ENCODE measurements at regions not wholly inside any gene's neighbourhood (a gene's known extent, or its start where the extent isn't known, plus 50 kb on each side); places are given as distances from the start of the nearest gene placed in this dataset.

DNA sequence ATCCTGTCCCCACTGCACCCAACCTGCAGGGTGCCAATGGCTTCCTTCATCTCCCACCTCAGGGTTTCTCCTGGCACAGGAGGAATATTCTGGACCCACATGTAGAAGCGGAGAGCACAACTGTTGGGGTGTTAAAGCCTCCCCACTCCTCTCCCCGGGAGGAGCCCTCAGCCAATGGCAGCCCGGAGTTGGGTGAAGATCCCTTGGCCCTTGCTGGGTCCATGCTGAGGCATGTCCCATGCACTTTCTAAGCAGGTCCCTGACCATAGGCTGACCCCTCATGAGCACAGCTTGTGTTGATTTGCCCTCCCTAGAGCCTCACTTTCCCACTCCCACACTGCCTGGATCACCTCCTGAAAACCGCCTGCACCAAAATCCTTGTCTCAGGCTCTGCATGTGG is 97.2 kb upstream of the PMEPA1 start:
- TF ChIP-seq TCF7L2 (IDR thresholded peaks at IDR 0.05; ENCODE audit: borderline replicate concordance, extremely low read depth, insufficient read depth, insufficient read length): no peak
- no peak for TF ChIP-seq CTCF (IDR thresholded peaks at IDR 0.05 in 2 of 3, conservative IDR thresholded peaks at IDR 0.05 in 1 of 3; ENCODE audit: borderline replicate concordance in 1 of 3, insufficient read depth in 1 of 3, low read depth in 2 of 3, low read length in 2 of 3)
- no peak for TF ChIP-seq POLR2AphosphoS5 (IDR thresholded peaks at IDR 0.05; ENCODE audit: low read depth, low read length)
- TF ChIP-seq ATF3 (IDR thresholded peaks at IDR 0.05): no peak
- TF ChIP-seq EZH2 (IDR thresholded peaks at IDR 0.05): no peak
- TF ChIP-seq POLR2A (IDR thresholded peaks at IDR 0.05; ENCODE audit: borderline replicate concordance, extremely low read depth, insufficient read depth, insufficient read length): no peak
- TF ChIP-seq ELF1 (IDR thresholded peaks at IDR 0.05; ENCODE audit: borderline replicate concordance, low read depth): no peak
- no peak for TF ChIP-seq RAD21 (IDR thresholded peaks at IDR 0.05; ENCODE audit: low read depth)
- no peak for TF ChIP-seq MAX (IDR thresholded peaks at IDR 0.05)
- TF ChIP-seq SRF (IDR thresholded peaks at IDR 0.05; ENCODE audit: low read depth): no peak
- no peak for TF ChIP-seq EZH2phosphoT487 (IDR thresholded peaks at IDR 0.05; ENCODE audit: borderline replicate concordance)
- TF ChIP-seq EGR1 (IDR thresholded peaks at IDR 0.05; ENCODE audit: low read depth): no peak
- no peak for TF ChIP-seq CBX3 (IDR thresholded peaks at IDR 0.05; ENCODE audit: low read depth)

Data from HCT116 (cell line).